Gastrocnemius medialis (tissue), 4 donors: ENCODE measurements at regions not wholly inside any gene's neighbourhood (a gene's known extent, or its start where the extent isn't known, plus 50 kb on each side); places are given as distances from the start of the nearest gene placed in this dataset.

ENCODE experiments used
- ATAC-seq, 2 donors: fragments of 150-250 bp; one replicate each; pipeline ENCODE4 v1.9.1; 2016
- DNase-seq, 2 donors: peaks; one replicate each; pipeline ENCODE4 v3.0.0-alpha.2; 2019
- H3K27ac ChIP-seq, 4 donors: fragments of 200-600 bp; sonication (generic); 1 replicate in 1 of 4; 2 replicates in 3 of 4; pipeline ENCODE4 v1.5.1; 2016 to 2018; ENCODE audit warnings: mild to moderate bottlenecking in 2 of 4, moderate library complexity in 1 of 4
- H3K27me3 ChIP-seq, 3 donors: fragments of 200-600 bp; sonication (generic) in 2 of 3; 1 replicate in 1 of 3; 2 replicates in 2 of 3; pipeline versions ENCODE4 v1.5.1 to v1.6.0; 2016 to 2019; ENCODE audit warnings: mild to moderate bottlenecking in 1 of 3, moderate library complexity in 1 of 3
- H3K36me3 ChIP-seq, 2 donors: fragments of 200-600 bp; sonication (generic) in 1 of 2; one replicate each; pipeline ENCODE4 v1.5.1; 2017 to 2018
- H3K4me1 ChIP-seq, 2 donors: fragments of 200-600 bp; sonication (generic) in 1 of 2; one replicate each; pipeline ENCODE4 v1.5.1; 2016 to 2017; ENCODE audit warnings: mild to moderate bottlenecking in 2 of 2
- H3K4me3 ChIP-seq, 4 donors: fragments of 200-600 bp; sonication (generic) in 3 of 4; 1 replicate in 1 of 4; 2 replicates in 3 of 4; pipeline ENCODE4 v1.5.1; 2016 to 2019; ENCODE audit warnings: mild to moderate bottlenecking in 2 of 4
- H3K9me3 ChIP-seq, 3 donors: fragments of 200-600 bp; sonication (generic) in 2 of 3; 1 replicate in 1 of 3; 2 replicates in 2 of 3; pipeline ENCODE4 v1.5.1; 2016 to 2019
- CTCF ChIP-seq, 5 experiments: fragments of 450-650 bp in 3 of 5; fragments of 200-600 bp in 2 of 5; sonication (generic) in 2 of 5; IDR thresholded peaks in 4 of 5; conservative IDR thresholded peaks in 1 of 5; 1 replicate in 4 of 5; 2 replicates in 1 of 5; pipeline ENCODE4 v1.5.1; 2016 to 2019; ENCODE audit warnings: antibody characterized with exemption in 5 of 5, mild to moderate bottlenecking in 3 of 5, moderate library complexity in 3 of 5
- POLR2A ChIP-seq, 2 donors: fragments of 450-650 bp; IDR thresholded peaks; one replicate each; pipeline ENCODE4 v1.6.1; 2017; ENCODE audit warnings: antibody characterized with exemption in 2 of 2, mild to moderate bottlenecking in 2 of 2, moderate library complexity in 2 of 2
- in situ Hi-C, 4 donors: fragments of 200-750 bp; cut with MboI; loops; one replicate each; pipeline versions ENCODE4 v1.15.0 to v1.8.0; 2017; ENCODE audit warnings: low sequenced_read_pairs in 4 of 4
- intact Hi-C: fragments of 100-400 bp; cut with DNase I; formaldehyde crosslinking; loops from one replicate; pipeline ENCODE4 v1.15.1; 2023; ENCODE audit warnings: low total_unique reads

GRCh38 chr18:67597759-67598158, 81.2 kb upstream of the DSEL start:
- no peaks in the 10 kb centered on the region for H3K27me3 ChIP-seq
- no peak overlapping the region for H3K27ac ChIP-seq
- DNase-seq (no peak), ATAC-seq (no peak)
- peaks cover 0 to 9% (median 0%) of the 10 kb centered on the region in 3 donors for H3K9me3 ChIP-seq
- no peak overlapping the region for H3K4me3 ChIP-seq
- no peaks in the 10 kb centered on the region for H3K36me3 ChIP-seq
- no peaks in the 10 kb centered on the region for H3K4me1 ChIP-seq
- TF ChIP-seq CTCF (IDR thresholded peaks at IDR 0.05 in 4 of 5, conservative IDR thresholded peaks at IDR 0.05 in 1 of 5) (no peak), POLR2A (IDR thresholded peaks at IDR 0.05) (no peak)
- intact Hi-C loops (no loop called here), in situ Hi-C loops (no loop called here)

GRCh38 chr18:67596003-67596402, 79.5 kb upstream of the DSEL start:
- DNase-seq (no peak), ATAC-seq (no peak)
- Histone ChIP-seq H3K27ac (no peak overlapping the region), H3K36me3 (no peaks in the 10 kb centered on the region), H3K4me1 (no peaks in the 10 kb centered on the region), H3K9me3 (no peaks in the 10 kb centered on the region), H3K27me3 (no peaks in the 10 kb centered on the region), H3K4me3 (no peak overlapping the region)
- in situ Hi-C loops (no loop called here), intact Hi-C loops (no loop called here)
- TF ChIP-seq POLR2A (IDR thresholded peaks at IDR 0.05) (no peak), CTCF (IDR thresholded peaks at IDR 0.05 in 4 of 5, conservative IDR thresholded peaks at IDR 0.05 in 1 of 5) (no peak)

- ATAC-seq (no peak), DNase-seq (no peak)
- TF ChIP-seq CTCF (IDR thresholded peaks at IDR 0.05 in 4 of 5, conservative IDR thresholded peaks at IDR 0.05 in 1 of 5): no peak
- H3K27ac ChIP-seq: no peak overlapping the region
- no peak overlapping the region for H3K4me3 ChIP-seq
- intact Hi-C loops: no loop called here
- in situ Hi-C loops: no loop called here
- H3K36me3 ChIP-seq: no peaks in the 10 kb centered on the region
- no peaks in the 10 kb centered on the region for H3K9me3 ChIP-seq
- no peaks in the 10 kb centered on the region for H3K4me1 ChIP-seq
- H3K27me3 ChIP-seq: no peaks in the 10 kb centered on the region
These were observed 74.1 kb upstream of the DSEL start for GRCh38 chr18:67590571-67591141.

GRCh38 chr18:67589325-67589724, 72.8 kb upstream of the DSEL start:
- H3K36me3 ChIP-seq: no peaks in the 10 kb centered on the region
- ATAC-seq (no peak), DNase-seq (no peak)
- H3K4me3 ChIP-seq: no peak overlapping the region
- TF ChIP-seq POLR2A (IDR thresholded peaks at IDR 0.05) (no peak), CTCF (IDR thresholded peaks at IDR 0.05 in 4 of 5, conservative IDR thresholded peaks at IDR 0.05 in 1 of 5) (no peak)
- no peaks in the 10 kb centered on the region for H3K4me1 ChIP-seq
- H3K27ac ChIP-seq: no peak overlapping the region
- H3K27me3 ChIP-seq: no peaks in the 10 kb centered on the region
- H3K9me3 ChIP-seq: no peaks in the 10 kb centered on the region
- in situ Hi-C loops (no loop called here), intact Hi-C loops (no loop called here)

- Histone ChIP-seq H3K9me3 (no peaks in the 10 kb centered on the region), H3K27ac (no peak overlapping the region), H3K4me1 (no peaks in the 10 kb centered on the region), H3K36me3 (no peaks in the 10 kb centered on the region), H3K4me3 (no peak overlapping the region), H3K27me3 (no peaks in the 10 kb centered on the region)
- no peak for ATAC-seq
- in situ Hi-C loops (no loop called here), intact Hi-C loops (no loop called here)
- DNase-seq: no peak
- no peak for TF ChIP-seq POLR2A (IDR thresholded peaks at IDR 0.05)
- no peak for TF ChIP-seq CTCF (IDR thresholded peaks at IDR 0.05 in 4 of 5, conservative IDR thresholded peaks at IDR 0.05 in 1 of 5)
These were observed 69.6 kb upstream of the DSEL start for GRCh38 chr18:67586101-67586500.
